Transverse colon (tissue), 3 donors: ENCODE measurements at regions not wholly inside any gene's neighbourhood (a gene's known extent, or its start where the extent isn't known, plus 50 kb on each side); places are given as distances from the start of the nearest gene placed in this dataset.

Experiments
- CTCF ChIP-seq, 5 experiments: fragments of 200-600 bp in 3 of 5; fragments of 450-650 bp in 2 of 5; sonication (generic) in 3 of 5; IDR thresholded peaks; 1 replicate in 2 of 5; 2 replicates in 3 of 5; pipeline ENCODE4 v1.5.1; 2016 to 2017; ENCODE audit warnings: antibody characterized with exemption in 5 of 5, inconsistent platforms in 3 of 5, mild to moderate bottlenecking in 2 of 5, moderate library complexity in 1 of 5
- EP300 ChIP-seq: sonication (generic); formaldehyde crosslinking; IDR thresholded peaks from one replicate; pipeline ENCODE4 v1.6.1; 2017; ENCODE audit warnings: antibody characterized with exemption, low read depth
- POLR2A ChIP-seq: fragments of 450-650 bp; IDR thresholded peaks from one replicate; pipeline ENCODE4 v1.6.1; 2016; ENCODE audit warnings: antibody characterized with exemption, mild to moderate bottlenecking, moderate library complexity

DNA sequence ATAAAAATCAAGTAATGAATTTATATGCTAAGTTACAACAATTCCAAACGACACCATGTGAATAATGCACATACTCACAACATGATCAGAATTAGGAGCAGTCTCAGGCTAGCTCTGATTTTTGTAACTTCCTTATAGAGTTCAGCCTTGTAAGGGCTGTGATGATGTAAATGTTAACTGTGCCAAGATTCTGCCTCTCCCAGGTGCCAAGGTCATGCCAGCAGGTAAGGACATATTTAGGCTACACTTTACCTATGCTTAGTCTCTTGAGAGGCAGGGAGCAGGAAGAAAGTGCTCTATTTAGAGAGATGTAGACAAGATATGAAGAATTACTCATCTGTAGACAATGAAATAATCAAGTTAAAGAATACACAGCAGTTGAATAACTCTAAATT, 53.6 kb upstream of the AGR3 start:
- no peak for TF ChIP-seq EP300
- no peak for TF ChIP-seq CTCF (IDR thresholded peaks at IDR 0.05)
- no peak for TF ChIP-seq POLR2A
